Spleen (tissue), 11 donors: ENCODE measurements at regions not wholly inside any gene's neighbourhood (a gene's known extent, or its start where the extent isn't known, plus 50 kb on each side); places are given as distances from the start of the nearest gene placed in this dataset.

Experiments used
- DNase-seq: peaks from one replicate; pipeline ENCODE4 v3.0.0-alpha.2; 2020
- H3K27ac ChIP-seq, 8 donors: fragments of 200-600 bp; sonication (generic) in 7 of 8; 1 replicate in 4 of 8; 2 replicates in 4 of 8; pipeline versions ENCODE4 v1.5.0 to v1.8.0; 2016 to 2021; ENCODE audit warnings: inconsistent platforms in 4 of 8, mild to moderate bottlenecking in 4 of 8, moderate library complexity in 1 of 8
- H3K27me3 ChIP-seq, 7 donors: fragments of 200-600 bp; sonication (generic) in 6 of 7; replicated peaks in 1 of 7; 1 replicate in 4 of 7; 2 replicates in 3 of 7; pipeline versions ENCODE4 v1.5.0 to v1.8.0; 2016 to 2021; ENCODE audit warnings: inconsistent platforms in 3 of 7, mild to moderate bottlenecking in 1 of 7
- H3K36me3 ChIP-seq, 6 donors: fragments of 200-600 bp; sonication (generic) in 5 of 6; 1 replicate in 4 of 6; 2 replicates in 2 of 6; pipeline versions ENCODE4 v1.5.0 to v1.8.0; 2016 to 2021; ENCODE audit warnings: inconsistent platforms in 2 of 6
- H3K4me1 ChIP-seq, 6 donors: fragments of 200-600 bp; sonication (generic) in 5 of 6; 1 replicate in 3 of 6; 2 replicates in 3 of 6; pipeline versions ENCODE4 v1.5.0 to v1.8.0; 2016 to 2021; ENCODE audit warnings: inconsistent platforms in 3 of 6
- H3K4me3 ChIP-seq, 8 donors: fragments of 200-600 bp; sonication (generic) in 7 of 8; 1 replicate in 4 of 8; 2 replicates in 4 of 8; pipeline versions ENCODE4 v1.5.0 to v1.8.0; 2016 to 2021; ENCODE audit warnings: inconsistent platforms in 4 of 8, mild to moderate bottlenecking in 4 of 8, moderate library complexity in 2 of 8
- H3K9me3 ChIP-seq, 8 donors: fragments of 200-600 bp; sonication (generic) in 7 of 8; 1 replicate in 4 of 8; 2 replicates in 4 of 8; pipeline versions ENCODE4 v1.5.0 to v1.8.0; 2016 to 2021; ENCODE audit warnings: inconsistent platforms in 4 of 8
- POLR2A ChIP-seq, 3 donors: fragments of 450-650 bp; IDR thresholded peaks; one replicate each; pipeline ENCODE4 v1.5.1; 2017; ENCODE audit warnings: antibody characterized with exemption in 3 of 3, mild to moderate bottlenecking in 1 of 3
- POLR2AphosphoS5 ChIP-seq, 3 donors: sonication (generic); formaldehyde crosslinking; IDR thresholded peaks; one replicate each; pipeline ENCODE4 v1.5.1; 2017; ENCODE audit warnings: antibody characterized with exemption in 3 of 3
- WGBS, 5 donors: extraction: QIAGEN DNeasy Blood & Tissue Kit in 3 of 5; methylation state at CpG; one replicate each; pipeline versions ENCODE4 v1.1.5 to v1.1.7; 2013 to 2018; 5-methylcytosine and 5-hydroxymethylcytosine counted together
- intact Hi-C: fragments of 100-400 bp; cut with DNase I; formaldehyde crosslinking; loops from one replicate; pipeline ENCODE4 v1.15.0; 2023; ENCODE audit warnings: low total_unique reads
- TF ChIP-seq, protein P1 (sequence below), 11 experiments: fragments of 200-600 bp in 7 of 11; fragments of 450-650 bp in 4 of 11; sonication (generic) in 4 of 11; IDR thresholded peaks in 8 of 11; conservative IDR thresholded peaks in 3 of 11; 1 replicate in 7 of 11; 2 replicates in 4 of 11; pipeline versions ENCODE4 v1.4.0 to v1.8.0; 2016 to 2021; ENCODE audit warnings: antibody characterized with exemption in 11 of 11, inconsistent platforms in 4 of 11, mild to moderate bottlenecking in 1 of 11
- donor health status: healthy with polysubstance abuse.
- donor health status: DM: no; HTN: no; CAD: no; lungs with moderate emphysema.
- donor health status: DM: no; HTN: no; CAD: no.
- donor health status: Bipolar disorder and iron deficiency.
- donor health status: healthy.
- donor health status: DM: no; HTN: no; CAD: no.
- donor health status: DM: yes; HTN: yes; CAD: no.

DNA sequence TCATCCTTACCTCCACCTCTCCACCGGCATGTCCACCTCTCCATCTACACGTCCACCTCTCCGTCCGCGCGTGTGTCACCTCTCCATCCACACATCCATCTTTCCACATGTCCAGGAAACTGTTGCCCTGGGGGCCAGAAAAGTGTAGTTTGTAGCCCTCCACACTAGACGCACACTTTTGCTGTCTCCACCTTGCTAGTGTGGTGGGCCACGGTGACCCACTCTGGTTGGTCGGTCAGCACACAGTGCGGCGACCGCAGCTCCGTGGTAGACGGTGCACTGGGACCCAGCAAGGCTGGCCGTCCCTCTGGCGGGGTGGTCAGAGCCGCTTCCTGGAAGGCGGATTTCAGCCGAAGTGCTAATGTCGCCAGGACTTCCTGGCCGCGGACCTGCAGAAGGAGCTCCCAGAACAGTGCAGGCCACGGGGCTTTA lies 268.6 kb downstream of the DLL1 start:
- H3K4me3 ChIP-seq = no peak overlapping the region
- H3K4me1 ChIP-seq = peaks cover 0 to 15% (median 0%) of the 10 kb centered on the region in 6 donors
- intact Hi-C loops = no loop called here
- H3K27me3 ChIP-seq = peaks cover 0 to 34% (median 16%) of the 10 kb centered on the region in 7 donors
- WGBS, 5 donors = 81 to 92% (median 84%) methylated on average over 22 to 23 of the region's 23 CpGs
- H3K36me3 ChIP-seq = no peaks in the 10 kb centered on the region
- no peak overlapping the region for H3K27ac ChIP-seq
- no peaks in the 10 kb centered on the region for H3K9me3 ChIP-seq
- no peak for TF ChIP-seq POLR2A (IDR thresholded peaks at IDR 0.05)
- TF ChIP-seq, protein P1, sequence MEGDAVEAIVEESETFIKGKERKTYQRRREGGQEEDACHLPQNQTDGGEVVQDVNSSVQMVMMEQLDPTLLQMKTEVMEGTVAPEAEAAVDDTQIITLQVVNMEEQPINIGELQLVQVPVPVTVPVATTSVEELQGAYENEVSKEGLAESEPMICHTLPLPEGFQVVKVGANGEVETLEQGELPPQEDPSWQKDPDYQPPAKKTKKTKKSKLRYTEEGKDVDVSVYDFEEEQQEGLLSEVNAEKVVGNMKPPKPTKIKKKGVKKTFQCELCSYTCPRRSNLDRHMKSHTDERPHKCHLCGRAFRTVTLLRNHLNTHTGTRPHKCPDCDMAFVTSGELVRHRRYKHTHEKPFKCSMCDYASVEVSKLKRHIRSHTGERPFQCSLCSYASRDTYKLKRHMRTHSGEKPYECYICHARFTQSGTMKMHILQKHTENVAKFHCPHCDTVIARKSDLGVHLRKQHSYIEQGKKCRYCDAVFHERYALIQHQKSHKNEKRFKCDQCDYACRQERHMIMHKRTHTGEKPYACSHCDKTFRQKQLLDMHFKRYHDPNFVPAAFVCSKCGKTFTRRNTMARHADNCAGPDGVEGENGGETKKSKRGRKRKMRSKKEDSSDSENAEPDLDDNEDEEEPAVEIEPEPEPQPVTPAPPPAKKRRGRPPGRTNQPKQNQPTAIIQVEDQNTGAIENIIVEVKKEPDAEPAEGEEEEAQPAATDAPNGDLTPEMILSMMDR (IDR thresholded peaks at IDR 0.05 in 8 of 11, conservative IDR thresholded peaks at IDR 0.05 in 3 of 11) = no peak
- TF ChIP-seq POLR2AphosphoS5 (IDR thresholded peaks at IDR 0.05) = no peak
- DNase-seq = no peak

DNA sequence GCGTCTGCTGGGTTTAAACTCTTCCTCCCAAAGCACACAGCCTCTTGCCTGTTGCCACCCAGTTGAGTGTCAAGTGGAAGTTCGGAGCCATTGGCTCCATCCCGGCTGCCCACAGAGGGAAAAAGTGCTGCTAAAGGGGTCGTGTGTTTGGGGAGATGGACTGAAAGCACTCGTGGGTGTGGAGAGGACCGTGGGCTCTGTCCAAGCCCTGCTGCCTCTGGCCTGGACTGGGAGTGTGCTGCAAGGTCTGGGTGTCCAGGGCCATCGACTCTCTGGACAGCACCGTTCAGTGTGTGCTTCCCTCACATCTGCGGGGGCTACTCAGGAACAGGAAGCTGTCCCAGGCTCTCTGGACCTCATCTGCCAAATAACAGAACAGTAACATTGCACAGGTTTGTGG lies 269.3 kb downstream of the DLL1 start:
- Histone ChIP-seq H3K9me3 (no peaks in the 10 kb centered on the region), H3K4me1 (peaks cover 0 to 15% (median 0%) of the 10 kb centered on the region in 6 donors), H3K27ac (no peak overlapping the region), H3K36me3 (no peaks in the 10 kb centered on the region), H3K4me3 (no peak overlapping the region), H3K27me3 (peaks cover 0 to 38% (median 16%) of the 10 kb centered on the region in 7 donors)
- TF ChIP-seq POLR2AphosphoS5 (IDR thresholded peaks at IDR 0.05) (no peak), POLR2A (IDR thresholded peaks at IDR 0.05) (no peak)
- TF ChIP-seq, protein P1 (IDR thresholded peaks at IDR 0.05 in 8 of 11, conservative IDR thresholded peaks at IDR 0.05 in 3 of 11) = no peak
- DNase-seq = no peak
- intact Hi-C loops = no loop called here
- 72 to 85% (median 80%) methylated on average over 9 of the region's 9 CpGs for WGBS, 5 donors

DNA sequence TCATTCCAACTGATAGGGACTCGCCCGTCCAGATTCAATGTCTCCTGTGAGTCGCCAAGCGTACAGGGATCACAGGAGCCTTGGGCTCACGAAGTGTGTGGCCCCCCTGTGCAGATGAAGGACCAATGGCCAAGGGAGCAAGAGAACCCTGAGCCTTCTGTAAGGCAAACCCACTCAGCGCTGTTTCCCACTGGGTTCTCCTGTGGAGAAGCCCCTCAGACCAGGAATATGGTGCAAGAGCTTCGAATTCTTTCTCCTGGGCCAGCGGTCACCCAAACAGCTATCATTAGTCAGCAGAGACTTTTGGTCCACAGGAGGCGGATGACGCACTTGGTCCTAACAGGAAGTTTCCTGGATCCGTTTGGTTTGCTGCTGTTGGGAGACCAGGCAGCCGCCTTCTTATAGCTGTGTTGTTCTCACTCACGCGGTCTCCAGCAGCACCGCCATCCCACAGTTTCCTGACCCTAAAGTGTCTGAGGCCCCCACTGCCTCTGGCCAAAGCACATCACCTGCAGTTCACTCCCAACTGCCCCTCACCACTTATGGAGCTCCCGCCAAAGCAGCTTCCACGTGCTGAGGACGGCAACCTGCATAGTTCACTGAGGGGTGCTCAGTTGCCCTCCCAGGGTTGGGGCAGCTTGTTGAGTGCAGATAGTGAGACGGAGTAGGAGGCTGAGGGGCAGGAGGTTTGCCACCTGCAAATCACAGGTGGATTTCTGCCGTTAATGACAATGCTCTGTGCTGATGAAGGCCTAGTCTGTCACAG lies 268.6 kb downstream of the ERMARD start:
- 88 to 95% (median 94%) methylated on average over 19 to 20 of the region's 20 CpGs for WGBS, 5 donors
- no peak for DNase-seq

More for the DNA sequence above, 268.6 kb downstream of the ERMARD start:
- Histone ChIP-seq H3K36me3 (no peaks in the 10 kb centered on the region), H3K4me3 (no peak overlapping the region), H3K27me3 (peaks cover 0 to 46% (median 17%) of the 10 kb centered on the region in 7 donors), H3K9me3 (no peaks in the 10 kb centered on the region), H3K4me1 (peaks cover 0 to 15% (median 0%) of the 10 kb centered on the region in 6 donors), H3K27ac (no peak overlapping the region)
- intact Hi-C loops = no loop called here
- TF ChIP-seq POLR2AphosphoS5 (IDR thresholded peaks at IDR 0.05) = no peak
- TF ChIP-seq POLR2A (IDR thresholded peaks at IDR 0.05) = no peak
- TF ChIP-seq, protein P1 (IDR thresholded peaks at IDR 0.05 in 8 of 11, conservative IDR thresholded peaks at IDR 0.05 in 3 of 11) = no peak
